GM21529 (cell line): ENCODE measurements at regions not wholly inside any gene's neighbourhood (a gene's known extent, or its start where the extent isn't known, plus 50 kb on each side); places are given as distances from the start of the nearest gene placed in this dataset.

Experiments used
- ATAC-seq: cut with Tn5 transposase; IDR thresholded peaks from one replicate; pipeline ENCODE4 v1.9.1; 2021; ENCODE audit not compliant: unreplicated experiment

DNA sequence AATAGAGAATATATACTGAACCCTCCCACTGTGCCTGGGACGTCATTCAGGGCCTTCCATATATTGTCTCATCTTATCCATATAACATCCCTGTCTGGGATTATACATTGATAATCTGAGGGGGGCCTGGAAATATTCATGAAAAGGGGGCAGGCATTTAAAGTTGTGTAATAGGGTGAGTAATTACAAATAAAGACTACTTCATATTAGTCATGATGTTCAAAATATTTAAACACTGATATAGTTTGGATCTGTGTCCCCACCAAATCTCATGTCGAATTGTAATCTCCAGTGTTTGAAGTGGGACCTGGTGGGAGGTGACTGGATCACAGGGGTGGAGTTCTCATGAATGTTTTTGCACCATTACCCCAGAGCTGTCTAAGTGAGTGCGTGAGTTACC lies 97.8 kb downstream of the AQP9 start:
- no peak for ATAC-seq

DNA sequence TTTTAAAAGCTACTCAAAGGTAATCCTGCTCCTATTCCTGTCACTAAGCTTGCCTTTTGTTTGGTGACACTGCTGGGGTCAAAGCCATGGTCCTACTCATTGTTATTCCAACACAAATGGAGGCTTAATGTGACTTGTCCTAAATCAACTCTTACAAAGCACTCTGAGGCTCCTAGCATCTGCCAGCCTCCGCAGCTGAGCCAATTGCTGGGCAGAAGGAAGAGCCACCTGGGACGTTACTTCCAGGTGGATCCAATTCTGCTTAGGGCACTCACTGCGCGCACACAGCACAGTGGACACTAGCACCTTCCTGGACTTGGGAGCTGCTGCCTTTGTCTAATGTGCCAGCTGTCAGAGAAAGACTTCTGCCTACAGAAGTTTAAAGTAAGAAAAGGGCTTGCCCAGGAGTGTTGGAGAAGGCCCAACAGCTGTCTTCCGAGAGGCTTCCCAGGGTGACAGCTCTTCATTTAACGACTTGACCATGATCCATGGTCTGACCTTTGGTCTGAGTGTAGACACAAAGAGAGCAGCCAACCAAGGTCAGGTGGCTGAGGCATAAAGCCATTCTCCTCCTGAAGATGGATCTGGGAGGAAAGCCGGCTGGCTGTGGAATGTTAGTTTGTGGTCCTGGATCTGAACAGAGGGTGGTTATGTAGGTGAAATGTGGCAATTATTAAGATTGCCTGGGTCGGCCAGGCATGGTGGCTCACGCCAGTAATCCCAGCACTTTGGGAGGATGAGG lies 102.2 kb downstream of the AQP9 start:
- no peak for ATAC-seq

- ATAC-seq, result no peak
These were observed 103.7 kb downstream of the AQP9 start for GRCh38 chr15:58241872-58242271.

GRCh38 chr15:58243070-58243469 lies 104.9 kb downstream of the AQP9 start:
- ATAC-seq, result no peak

DNA sequence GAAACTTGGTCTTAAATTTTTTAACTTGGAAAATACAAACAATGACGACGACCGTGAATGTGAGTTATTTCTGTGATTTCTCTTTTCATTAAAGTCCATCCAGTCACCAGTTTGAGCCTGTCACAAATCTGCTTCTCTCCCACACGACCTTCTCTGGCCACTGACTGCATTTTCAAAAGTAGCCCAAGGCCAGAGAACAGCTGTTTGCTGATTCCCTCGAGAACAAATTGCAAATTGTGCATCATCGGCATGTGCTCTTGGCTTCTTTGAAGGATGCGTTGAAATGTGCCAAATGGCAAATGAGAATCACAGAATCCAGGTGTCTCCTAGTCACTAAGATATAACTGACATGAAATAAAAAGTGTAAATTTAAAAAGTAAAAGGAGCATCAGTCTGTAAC lies 106.4 kb downstream of the AQP9 start:
- ATAC-seq, result no peak

- ATAC-seq, result no peak
These were observed 107.9 kb downstream of the AQP9 start for GRCh38 chr15:58246041-58246440.

DNA sequence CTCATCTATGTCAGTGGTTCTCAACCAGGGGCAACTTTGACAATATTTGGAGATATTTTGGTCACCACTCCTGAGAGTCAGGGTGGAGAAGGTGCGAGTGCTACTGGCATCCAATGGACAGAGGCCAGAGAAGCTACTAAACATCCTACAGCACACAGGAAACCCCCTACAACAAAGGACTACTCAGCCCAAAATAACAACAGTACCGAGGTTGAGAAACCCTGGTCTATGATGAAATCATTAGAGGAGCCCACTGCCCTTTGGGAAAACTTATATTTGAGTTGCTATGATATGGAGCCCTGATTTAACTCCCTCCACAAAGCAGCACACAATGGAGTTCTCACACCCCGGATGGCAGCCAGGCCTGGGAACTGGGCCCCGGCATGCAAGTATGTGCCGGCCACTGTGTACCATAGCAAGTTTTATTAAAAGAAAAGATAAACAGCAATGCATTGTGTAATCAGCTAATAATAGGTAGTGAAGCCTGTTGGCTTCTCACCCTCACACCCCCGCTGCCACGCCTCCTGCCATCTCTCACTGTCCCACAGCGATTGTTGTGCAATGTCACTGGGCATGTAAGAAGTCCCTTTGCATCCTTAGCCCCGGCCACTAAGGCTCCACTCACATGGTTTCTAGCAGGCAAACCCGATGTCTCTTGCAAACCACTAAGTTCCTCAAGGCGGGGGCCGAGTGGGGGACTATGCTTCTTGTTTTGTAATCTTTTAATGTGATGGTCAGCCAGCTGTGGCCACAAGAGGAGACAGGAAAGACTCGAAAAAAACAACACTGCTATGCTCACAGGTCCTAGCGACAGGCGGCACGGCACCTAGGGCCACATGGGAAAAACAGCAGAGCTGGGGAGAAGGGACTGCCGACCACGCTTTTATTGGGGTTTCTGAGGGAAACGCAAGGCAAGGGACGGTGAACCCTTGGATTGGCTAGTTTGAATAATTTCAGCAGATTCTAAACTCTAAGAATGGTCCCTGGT lies 110.0 kb downstream of the AQP9 start:
- ATAC-seq, result no peak

- no peak for ATAC-seq
These were observed 111.6 kb downstream of the AQP9 start for GRCh38 chr15:58249646-58250312.

GRCh38 chr15:58252586-58253323 lies 114.6 kb downstream of the AQP9 start:
- no peak for ATAC-seq

DNA sequence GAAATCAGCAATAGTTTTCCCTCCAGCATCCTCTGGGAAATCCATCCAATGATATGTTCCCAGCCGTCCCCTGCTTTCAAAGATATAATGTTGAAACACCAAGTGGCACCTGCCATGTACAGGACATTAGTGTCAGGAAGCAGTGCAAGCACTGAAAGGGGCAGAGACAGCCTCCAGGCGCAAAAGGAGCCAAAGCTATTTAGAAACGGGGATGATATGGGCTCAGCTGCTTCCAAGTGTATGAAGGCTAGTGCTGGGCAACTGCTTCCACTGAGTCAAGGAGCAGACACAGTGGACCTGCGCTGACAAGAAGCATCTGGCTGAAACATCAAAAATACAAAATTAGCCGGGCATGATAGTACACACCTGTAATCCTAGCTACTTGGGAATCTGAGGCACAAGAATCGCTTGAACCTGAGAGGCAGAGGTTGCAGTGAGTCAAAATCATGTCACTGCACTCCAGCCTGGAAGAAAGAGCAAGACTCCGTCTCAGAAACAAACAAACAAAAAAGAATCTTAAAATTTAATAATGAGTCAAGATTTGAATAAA lies 119.7 kb downstream of the AQP9 start:
- no peak for ATAC-seq

GRCh38 chr15:58258501-58259292 lies 120.5 kb downstream of the AQP9 start:
- ATAC-seq, result no peak

DNA sequence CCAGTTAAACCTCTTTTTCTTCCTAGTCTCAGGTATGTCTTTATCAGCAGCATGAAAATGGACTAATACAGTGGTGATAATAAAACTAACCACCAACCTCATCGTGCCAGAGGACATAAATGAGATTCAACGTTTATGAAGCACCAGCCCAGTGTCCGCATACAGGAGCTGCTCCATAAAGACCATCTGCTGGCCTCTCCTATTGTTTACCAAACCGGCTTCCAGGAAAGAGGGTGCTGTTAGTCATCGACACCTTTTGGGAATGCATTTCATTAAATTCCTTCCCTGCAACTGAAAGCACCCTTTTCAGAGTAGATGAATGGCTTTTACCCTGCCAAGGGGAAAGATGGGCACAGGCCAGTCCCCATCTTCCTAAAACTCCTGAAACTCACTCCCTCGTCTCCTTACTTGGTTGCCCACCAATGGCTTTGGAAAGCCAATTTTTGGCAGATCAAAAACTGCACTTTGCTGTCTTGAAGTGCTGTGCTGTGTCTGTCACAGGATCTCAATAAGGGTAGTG lies 122.1 kb downstream of the AQP9 start:
- no peak for ATAC-seq

- ATAC-seq, result no peak
These were observed 122.6 kb downstream of the AQP9 start for GRCh38 chr15:58260725-58261267.

GRCh38 chr15:58261368-58261767 lies 123.2 kb downstream of the AQP9 start:
- ATAC-seq, result no peak

DNA sequence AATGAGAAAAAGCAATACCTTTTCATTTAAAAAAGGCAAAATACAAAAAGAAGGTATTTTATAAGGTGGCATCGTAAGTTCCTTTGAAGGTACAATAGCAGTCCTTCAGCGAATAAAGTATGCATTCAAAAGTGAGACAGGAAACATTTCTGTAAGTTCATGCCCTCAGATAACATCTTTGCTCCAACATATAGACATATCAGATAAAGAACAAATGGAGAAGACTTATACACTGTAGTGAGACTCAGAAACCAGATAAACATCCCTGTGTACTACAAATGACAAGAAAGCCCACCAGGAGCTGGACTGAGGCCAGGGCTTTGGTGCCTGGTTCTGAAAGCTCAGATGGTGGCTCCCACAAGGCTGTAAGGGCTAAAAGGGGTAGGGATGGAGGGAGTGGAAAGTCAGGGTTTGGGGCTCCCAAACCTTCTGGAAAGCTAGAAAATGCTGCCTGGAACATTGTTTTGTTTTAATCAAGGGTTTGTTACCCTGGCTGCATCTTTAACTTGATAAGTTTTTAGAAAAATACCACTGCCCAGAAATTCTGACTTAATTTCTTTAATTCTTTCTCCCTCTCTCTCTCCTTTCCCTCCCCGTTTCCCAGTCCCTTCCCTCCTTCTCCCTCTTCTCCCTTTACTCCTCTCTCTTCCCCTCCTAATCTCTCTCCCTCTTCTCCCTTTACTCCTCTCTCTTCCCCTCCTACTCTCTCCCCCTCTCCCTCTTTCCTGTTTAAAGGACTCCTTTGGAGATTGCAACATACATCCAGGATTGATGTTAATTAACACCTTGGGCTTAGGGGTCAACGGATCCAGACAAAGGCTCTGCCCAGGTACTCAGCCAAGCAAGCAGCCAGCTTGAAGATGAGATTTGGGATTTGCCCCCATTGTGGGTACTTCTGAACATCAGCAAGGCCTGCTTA lies 126.1 kb downstream of the AQP9 start:
- ATAC-seq, result no peak

GRCh38 chr15:58267051-58267450 lies 128.9 kb downstream of the AQP9 start:
- ATAC-seq, result no peak

GRCh38 chr15:58268746-58269267 lies 130.6 kb downstream of the AQP9 start:
- no peak for ATAC-seq
